Left kidney (tissue), 1 donor: ENCODE measurements at regions not wholly inside any gene's neighbourhood (a gene's known extent, or its start where the extent isn't known, plus 50 kb on each side); places are given as distances from the start of the nearest gene placed in this dataset.
"Not testable (repeated sequence)": the region's sequence is repeated elsewhere in the genome, so short reads cannot be mapped to it uniquely, and the experiment has no call there.

Experiments
- DNase-seq: peaks from one replicate; pipeline ENCODE4 v3.0.0-alpha.2; 2013

- no peak for DNase-seq
Observed at GRCh38 chr13:101003566-101003965, 329.0 kb upstream of the TMTC4 start.

DNA sequence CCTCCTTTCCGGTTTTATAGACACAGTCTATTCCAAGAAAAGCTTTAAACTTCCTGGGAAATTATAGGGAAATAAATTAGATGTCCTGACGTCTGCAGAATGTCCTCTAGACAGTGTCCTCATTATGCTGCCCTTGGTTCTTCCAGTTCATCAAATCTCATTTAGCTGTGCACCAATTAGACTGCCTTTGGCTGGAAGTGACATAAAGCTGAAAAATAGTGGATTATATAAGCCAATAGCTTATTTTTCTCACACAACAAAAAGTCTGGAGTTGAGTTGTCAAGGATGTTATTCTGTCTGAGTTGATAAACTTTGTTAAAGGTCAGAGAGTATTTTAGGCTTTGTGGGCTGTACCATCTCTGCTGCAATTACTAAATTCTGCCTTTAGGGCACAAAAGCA is 314.8 kb upstream of the TMTC4 start:
- no peak for DNase-seq

GRCh38 chr13:100988921-100989320 is 314.3 kb upstream of the TMTC4 start:
- DNase-seq, result no peak

GRCh38 chr13:100987948-100988347 is 313.4 kb upstream of the TMTC4 start:
- no peak for DNase-seq

DNA sequence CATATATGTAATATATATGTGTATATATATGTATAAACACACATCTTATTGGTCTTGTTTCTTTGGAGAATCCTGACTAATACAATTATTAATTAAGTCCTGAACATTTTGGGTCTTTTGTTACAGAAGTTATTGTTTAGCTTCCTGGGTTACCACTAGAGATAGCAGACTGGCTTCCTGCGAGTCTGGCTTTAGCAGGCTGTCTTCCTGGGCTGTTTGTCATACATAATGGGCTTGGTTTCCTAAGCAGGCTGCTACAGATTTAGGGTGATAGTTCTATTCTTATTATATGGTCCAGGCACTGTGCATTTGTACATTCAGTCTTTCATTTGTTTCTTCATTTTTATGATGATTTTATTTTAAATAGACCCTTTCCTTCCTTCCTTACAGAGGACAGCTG is 312.0 kb upstream of the TMTC4 start:
- DNase-seq, result no peak

- DNase-seq, result no peak
Observed at GRCh38 chr13:100984085-100984705, 309.6 kb upstream of the TMTC4 start.

DNA sequence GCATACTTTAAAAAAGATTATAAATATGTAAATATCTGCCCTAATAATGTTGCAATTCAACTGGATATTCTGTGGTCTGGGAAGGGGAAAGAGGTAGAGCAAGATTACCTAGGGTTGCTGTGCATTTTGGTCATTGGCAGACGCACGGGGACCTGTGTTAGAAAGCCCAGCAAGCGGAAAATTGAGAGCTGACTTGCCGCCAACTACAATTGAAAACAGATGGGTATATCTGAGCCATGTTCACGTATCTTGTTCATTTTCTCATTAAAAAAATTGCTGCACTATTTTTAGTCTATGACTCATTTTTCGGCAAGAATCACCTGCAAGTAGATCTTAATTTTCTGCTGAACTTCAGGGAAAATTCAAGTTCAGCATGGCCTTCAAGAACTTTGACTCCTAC is 308.5 kb upstream of the TMTC4 start:
- DNase-seq, result no peak

GRCh38 chr13:100980171-100980570 is 305.6 kb upstream of the TMTC4 start:
- DNase-seq, result no peak

DNA sequence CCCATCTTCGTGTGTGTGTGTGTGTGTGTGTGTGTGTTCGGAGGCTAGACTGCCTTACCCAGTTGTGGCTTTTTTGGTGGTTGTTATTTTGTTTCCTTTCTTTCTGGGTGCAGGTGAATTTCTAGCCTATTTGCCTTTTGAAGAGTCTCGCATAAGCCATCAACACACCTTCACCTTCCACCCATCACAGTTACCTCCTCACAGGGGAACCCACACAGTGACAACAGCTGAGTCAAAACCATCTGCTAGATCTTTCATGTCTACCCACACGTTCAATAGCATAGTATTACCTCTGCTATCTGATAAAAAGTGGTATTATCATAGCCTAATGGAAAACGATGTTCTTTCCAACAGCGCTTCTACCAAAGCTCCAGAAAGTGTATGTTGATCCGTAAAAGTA is 303.2 kb upstream of the TMTC4 start:
- DNase-seq, result no peak

- no peak for DNase-seq
Observed at GRCh38 chr13:100976993-100977392, 302.4 kb upstream of the TMTC4 start.

- not testable (repeated sequence) for DNase-seq
Observed at GRCh38 chr13:100975666-100976065, 301.1 kb upstream of the TMTC4 start.

GRCh38 chr13:100962585-100962984 is 288.0 kb upstream of the TMTC4 start:
- DNase-seq, result no peak

- DNase-seq, result no peak
Observed at GRCh38 chr13:100961186-100961585, 286.6 kb upstream of the TMTC4 start.

DNA sequence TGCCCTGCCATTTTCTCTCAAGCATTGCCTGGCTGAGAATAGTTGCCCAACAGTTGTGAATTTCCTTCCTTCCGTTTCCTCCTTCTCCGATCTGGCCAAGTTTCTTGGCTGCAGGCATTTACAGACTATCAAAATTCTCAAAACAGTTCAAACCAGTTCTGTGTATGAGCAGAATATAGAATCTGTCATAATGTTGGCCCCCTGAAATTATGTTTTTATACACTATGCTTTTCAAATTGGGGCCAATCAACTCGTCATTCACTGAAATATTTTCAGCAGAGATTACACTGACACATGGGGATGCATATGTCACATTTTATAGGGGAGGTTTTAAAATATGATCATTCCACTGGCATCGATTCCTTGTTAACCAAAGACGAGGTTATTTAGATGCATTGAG is 284.2 kb upstream of the TMTC4 start:
- no peak for DNase-seq

- DNase-seq, result no peak
Observed at GRCh38 chr13:100957741-100958140, 283.1 kb upstream of the TMTC4 start.

DNA sequence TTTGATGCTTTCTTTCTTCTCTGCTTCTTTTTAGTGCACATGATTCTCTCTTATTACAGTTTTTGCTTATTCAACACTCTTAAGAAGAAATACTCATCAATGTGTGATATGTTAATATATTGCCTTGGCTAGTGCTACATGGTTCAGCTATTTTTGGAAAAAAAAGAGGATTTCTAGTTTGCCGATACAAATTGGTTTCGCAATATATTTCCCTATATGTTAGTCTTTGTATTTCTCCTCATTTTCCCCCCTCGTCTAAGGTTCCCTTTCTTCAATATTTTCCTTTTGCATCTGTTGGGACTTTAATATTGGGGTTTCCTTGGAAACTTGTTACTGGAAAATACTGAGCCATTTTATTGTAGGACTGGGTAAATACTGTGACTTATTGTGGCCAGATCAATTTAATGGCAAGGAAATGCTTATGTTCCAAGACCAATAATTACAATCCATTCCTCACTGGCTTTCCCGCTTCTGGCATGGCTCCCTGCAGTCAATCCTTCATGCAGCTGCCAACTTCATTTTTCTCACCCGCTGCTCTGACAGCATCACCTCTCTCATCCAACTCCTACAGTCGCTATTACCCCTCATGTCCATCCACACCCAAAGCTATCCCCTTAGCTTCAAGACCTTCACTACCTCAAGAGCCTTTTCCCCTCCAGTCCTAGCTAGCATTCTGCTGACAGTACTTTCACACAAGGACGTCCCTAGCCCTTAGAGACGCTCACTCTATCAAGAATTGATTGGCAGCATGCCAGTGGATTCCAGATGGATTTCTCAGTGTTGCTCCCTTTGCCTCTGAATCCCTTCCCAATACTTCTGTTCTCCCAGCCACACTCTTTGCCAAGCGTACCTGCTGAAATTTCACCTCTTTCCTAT is 280.1 kb upstream of the TMTC4 start:
- DNase-seq, result no peak

DNA sequence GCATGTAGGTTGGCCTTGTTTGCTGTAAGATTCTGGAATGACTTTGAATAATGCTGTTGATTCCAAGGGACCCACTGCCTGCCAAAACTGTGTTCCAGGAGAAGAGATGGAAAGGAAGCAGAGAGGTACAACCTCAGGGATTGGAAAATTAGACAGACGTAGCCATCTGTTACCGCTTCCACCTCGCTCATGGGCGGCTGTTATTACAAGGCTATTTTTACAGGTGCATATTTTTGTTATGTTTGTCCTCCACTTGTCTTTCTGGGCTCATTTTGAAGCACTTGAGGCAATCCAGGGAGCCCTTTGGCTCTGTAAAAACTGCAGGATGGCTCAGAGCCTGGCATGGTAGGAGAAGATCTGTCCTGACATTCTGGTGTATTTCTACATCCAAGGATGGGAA is 276.4 kb upstream of the TMTC4 start:
- no peak for DNase-seq

DNA sequence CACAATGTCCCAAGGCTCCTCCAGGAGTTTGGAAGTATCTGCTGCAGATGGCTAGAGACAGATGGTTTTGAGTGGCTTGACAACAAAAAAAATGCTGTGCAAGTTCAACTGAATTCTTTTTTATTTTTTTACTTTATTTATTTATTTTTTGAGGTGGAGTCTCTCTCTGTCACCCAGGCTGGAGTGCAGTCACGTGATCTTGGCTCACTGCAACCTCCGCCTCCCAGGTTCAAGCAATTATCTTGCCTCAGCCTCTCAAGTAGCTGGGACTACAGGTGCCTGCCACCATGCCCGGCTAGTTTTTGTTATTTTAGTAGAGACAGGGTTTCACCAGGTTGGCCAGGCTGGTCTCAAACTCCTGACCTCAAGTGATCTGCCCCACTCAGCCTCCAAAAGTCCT is 274.3 kb upstream of the TMTC4 start:
- DNase-seq, result not testable (repeated sequence)

DNA sequence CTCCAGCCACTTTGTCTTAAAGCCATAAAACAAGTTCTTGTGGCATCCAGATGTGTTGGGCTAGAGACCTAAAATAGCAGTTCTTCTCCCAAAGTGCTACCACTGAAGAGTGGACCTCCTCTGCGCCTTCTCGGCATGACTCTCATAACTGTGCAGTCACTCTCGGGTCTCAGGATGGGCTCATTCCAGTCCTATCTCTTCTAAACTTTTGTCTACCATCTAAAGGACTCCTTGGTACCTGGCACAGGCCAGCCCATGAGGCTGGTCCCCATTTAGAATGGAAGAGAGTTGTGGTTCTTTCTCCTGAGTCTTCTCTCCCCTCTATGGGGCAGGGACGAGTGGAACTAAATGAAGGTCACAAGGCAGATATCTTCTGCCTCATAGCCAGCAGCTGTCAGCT is 272.0 kb upstream of the TMTC4 start:
- DNase-seq, result no peak

DNA sequence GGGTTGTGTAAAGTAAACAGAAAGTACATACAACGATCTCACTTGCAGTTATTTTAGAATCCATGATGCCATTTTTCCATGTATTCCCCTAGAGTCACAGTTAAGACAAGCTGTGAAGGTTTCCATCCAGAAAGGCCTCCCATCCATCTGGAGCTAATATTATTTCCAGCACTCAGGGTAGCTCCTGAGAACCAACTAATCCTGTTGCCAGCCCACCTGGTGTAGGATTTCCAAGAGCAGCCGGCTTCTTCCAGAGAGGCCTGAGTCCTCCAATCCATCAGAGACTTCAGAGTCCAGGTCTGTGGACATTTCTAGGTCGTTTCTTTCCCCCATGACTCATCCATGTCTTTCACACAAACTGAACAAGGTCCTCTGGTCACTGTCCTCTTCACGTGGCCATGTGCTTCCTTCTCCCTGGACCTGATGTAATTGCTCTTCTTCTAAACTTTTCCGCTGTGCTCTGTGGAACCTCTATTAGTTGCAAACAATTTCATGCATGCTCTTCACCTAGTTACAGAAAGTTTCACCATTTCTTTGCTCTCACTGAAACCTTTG is 270.3 kb upstream of the TMTC4 start:
- no peak for DNase-seq

GRCh38 chr13:100942742-100943141 is 268.1 kb upstream of the TMTC4 start:
- DNase-seq, result no peak

DNA sequence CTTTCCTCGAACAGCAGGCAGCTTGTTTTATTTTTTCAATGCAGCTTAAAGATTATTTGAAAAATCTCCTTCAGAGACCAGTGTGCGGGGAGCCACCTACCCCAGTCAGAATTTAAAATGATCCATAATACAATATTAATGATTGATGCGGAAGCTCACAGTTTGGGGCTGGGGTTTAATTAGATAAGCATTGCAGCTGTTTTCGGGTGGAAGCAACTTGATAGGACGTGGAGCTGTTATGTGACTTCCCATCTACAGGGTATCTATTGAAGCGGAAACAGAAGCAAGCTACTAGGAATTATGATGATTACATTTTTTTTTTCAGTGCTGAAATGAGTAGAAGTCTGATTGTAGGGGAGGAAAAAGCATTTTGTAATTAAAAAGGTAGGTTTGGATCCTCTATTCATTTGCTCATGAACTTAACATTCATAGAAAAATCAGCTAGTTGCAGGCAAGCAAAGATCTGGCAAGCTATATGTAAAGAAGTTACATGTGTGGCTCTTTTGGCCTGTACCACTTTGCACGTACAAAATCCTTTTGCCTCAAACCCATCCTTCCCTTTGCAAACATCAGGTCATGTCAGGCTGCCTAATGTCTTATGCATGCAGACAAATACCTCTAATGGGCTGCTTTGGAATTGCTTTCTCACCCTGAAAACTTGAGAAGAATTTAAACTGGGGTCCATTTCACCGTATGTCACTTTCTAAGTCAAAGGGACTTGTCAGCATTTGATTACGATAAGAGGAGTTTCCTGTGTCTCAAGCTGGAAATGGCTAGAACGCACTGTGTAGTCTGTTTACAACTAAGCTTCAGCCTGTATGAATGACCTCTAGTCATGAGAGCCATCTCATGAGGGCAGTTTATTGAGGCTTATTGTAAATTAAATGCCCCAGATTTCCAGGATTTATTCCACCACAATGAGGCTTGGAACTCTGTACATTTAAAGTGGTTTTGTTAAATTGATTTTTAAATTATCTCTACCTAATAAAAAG is 267.1 kb upstream of the TMTC4 start:
- DNase-seq, result no peak
